ENCODE measurements at regions not wholly inside any gene's neighbourhood (a gene's known extent, or its start where the extent isn't known, plus 50 kb on each side); places are given as distances from the start of the nearest gene placed in this dataset.

DNA sequence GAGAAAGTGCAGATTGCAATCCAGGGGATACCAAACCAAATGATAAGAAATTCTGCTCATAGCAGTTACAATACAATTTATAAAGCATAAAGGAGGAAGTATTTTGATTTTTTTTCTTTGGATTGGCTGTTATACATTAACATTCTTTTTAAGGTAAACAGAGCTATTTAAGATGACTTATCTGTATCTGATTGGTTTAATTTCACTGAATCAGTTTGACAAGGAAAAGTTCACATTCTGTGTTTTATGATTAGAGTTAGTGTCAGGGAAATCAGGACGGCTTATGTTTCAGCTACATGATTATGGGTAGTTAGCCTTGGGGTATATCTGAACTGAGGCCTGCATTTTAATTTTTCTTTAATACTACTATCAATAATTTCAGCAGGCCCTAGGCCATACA lies 360.9 kb downstream of the ARL6IP6 start:
- no peaks in the 10 kb centered on the region for H3K9me3 Mint-ChIP-seq

More for the DNA sequence above, 360.9 kb downstream of the ARL6IP6 start:
- no peak overlapping the region for H3K4me3 ChIP-seq
- ATAC-seq (no peak), DNase-seq (ENCODE audit: low spot score) (no peak)
- no peak overlapping the region for H3K4me3 Mint-ChIP-seq
- no peaks in the 10 kb centered on the region for H3K36me3 ChIP-seq (ENCODE audit: insufficient read depth)
- H3K9me2 ChIP-seq (ENCODE audit: insufficient read depth) = 0 out of 2 replicates have a peak, but pooled peaks cover 4% of the 10 kb centered on the region
- H2AFZ ChIP-seq = no peak overlapping the region
- H3K27me3 ChIP-seq (ENCODE audit: insufficient read depth) = no peaks in the 10 kb centered on the region
- H3K36me3 Mint-ChIP-seq (ENCODE audit: low read depth) = no peaks in the 10 kb centered on the region
- no peaks in the 10 kb centered on the region for H4K20me1 ChIP-seq (replicated peaks; ENCODE audit: insufficient read depth)
- no peaks in the 10 kb centered on the region for H3F3A ChIP-seq (replicated peaks; ENCODE audit: low read depth)
- H3K27ac ChIP-seq (ENCODE audit: low read depth) = no peak overlapping the region
- H3K4me1 Mint-ChIP-seq = no peaks in the 10 kb centered on the region
- no peaks in the 10 kb centered on the region for H3K4me1 ChIP-seq (ENCODE audit: insufficient read depth)
- H3K27ac Mint-ChIP-seq = no peak overlapping the region
- TF ChIP-seq ZNF331 (CRISPR knock-in tag; IDR thresholded peaks at IDR 0.05; ENCODE audit: low read depth) = no peak
- TF ChIP-seq, protein P1, sequence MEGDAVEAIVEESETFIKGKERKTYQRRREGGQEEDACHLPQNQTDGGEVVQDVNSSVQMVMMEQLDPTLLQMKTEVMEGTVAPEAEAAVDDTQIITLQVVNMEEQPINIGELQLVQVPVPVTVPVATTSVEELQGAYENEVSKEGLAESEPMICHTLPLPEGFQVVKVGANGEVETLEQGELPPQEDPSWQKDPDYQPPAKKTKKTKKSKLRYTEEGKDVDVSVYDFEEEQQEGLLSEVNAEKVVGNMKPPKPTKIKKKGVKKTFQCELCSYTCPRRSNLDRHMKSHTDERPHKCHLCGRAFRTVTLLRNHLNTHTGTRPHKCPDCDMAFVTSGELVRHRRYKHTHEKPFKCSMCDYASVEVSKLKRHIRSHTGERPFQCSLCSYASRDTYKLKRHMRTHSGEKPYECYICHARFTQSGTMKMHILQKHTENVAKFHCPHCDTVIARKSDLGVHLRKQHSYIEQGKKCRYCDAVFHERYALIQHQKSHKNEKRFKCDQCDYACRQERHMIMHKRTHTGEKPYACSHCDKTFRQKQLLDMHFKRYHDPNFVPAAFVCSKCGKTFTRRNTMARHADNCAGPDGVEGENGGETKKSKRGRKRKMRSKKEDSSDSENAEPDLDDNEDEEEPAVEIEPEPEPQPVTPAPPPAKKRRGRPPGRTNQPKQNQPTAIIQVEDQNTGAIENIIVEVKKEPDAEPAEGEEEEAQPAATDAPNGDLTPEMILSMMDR (conservative IDR thresholded peaks at IDR 0.05; ENCODE audit: low read depth in 2 of 2) = no peak
- no peak for TF ChIP-seq ZNF462 (CRISPR knock-in tag; IDR thresholded peaks at IDR 0.05)
- TF ChIP-seq, protein P2, sequence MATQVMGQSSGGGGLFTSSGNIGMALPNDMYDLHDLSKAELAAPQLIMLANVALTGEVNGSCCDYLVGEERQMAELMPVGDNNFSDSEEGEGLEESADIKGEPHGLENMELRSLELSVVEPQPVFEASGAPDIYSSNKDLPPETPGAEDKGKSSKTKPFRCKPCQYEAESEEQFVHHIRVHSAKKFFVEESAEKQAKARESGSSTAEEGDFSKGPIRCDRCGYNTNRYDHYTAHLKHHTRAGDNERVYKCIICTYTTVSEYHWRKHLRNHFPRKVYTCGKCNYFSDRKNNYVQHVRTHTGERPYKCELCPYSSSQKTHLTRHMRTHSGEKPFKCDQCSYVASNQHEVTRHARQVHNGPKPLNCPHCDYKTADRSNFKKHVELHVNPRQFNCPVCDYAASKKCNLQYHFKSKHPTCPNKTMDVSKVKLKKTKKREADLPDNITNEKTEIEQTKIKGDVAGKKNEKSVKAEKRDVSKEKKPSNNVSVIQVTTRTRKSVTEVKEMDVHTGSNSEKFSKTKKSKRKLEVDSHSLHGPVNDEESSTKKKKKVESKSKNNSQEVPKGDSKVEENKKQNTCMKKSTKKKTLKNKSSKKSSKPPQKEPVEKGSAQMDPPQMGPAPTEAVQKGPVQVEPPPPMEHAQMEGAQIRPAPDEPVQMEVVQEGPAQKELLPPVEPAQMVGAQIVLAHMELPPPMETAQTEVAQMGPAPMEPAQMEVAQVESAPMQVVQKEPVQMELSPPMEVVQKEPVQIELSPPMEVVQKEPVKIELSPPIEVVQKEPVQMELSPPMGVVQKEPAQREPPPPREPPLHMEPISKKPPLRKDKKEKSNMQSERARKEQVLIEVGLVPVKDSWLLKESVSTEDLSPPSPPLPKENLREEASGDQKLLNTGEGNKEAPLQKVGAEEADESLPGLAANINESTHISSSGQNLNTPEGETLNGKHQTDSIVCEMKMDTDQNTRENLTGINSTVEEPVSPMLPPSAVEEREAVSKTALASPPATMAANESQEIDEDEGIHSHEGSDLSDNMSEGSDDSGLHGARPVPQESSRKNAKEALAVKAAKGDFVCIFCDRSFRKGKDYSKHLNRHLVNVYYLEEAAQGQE (IDR thresholded peaks at IDR 0.05; ENCODE audit: unreplicated experiment) = no peak
- TF ChIP-seq JUNB (IDR thresholded peaks at IDR 0.05; ENCODE audit: unreplicated experiment) = no peak
- no peak for TF ChIP-seq EZH2 (IDR thresholded peaks at IDR 0.05; ENCODE audit: low read depth, unreplicated experiment)
- no peak for TF ChIP-seq STAT1 (IDR thresholded peaks at IDR 0.05; ENCODE audit: unreplicated experiment)
- TF ChIP-seq EZH2phosphoT487 (IDR thresholded peaks at IDR 0.05; ENCODE audit: unreplicated experiment) = no peak
- TF ChIP-seq, protein P3, sequence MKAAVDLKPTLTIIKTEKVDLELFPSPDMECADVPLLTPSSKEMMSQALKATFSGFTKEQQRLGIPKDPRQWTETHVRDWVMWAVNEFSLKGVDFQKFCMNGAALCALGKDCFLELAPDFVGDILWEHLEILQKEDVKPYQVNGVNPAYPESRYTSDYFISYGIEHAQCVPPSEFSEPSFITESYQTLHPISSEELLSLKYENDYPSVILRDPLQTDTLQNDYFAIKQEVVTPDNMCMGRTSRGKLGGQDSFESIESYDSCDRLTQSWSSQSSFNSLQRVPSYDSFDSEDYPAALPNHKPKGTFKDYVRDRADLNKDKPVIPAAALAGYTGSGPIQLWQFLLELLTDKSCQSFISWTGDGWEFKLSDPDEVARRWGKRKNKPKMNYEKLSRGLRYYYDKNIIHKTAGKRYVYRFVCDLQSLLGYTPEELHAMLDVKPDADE (IDR thresholded peaks at IDR 0.05) = no peak
- no peak overlapping the region for H3K4me2 ChIP-seq
- H3K79me2 ChIP-seq (replicated peaks; ENCODE audit: insufficient read depth) = no peaks in the 10 kb centered on the region
- no peaks in the 10 kb centered on the region for H3K27me3 Mint-ChIP-seq (ENCODE audit: insufficient read depth, low read depth, poor library complexity)

All from GM23338 (cell line).